Activated naive CD4-positive, alpha-beta T cell treated with anti-CD3 and anti-CD28 coated beads, Interleukin-2, amount 50 U/mL, for 24 hours (primary cell): ENCODE measurements at regions not wholly inside any gene's neighbourhood (a gene's known extent, or its start where the extent isn't known, plus 50 kb on each side); places are given as distances from the start of the nearest gene placed in this dataset.
"Not testable (repeated sequence)": the region's sequence is repeated elsewhere in the genome, so short reads cannot be mapped to it uniquely, and the experiment has no call there.

Experiments used
- H3K27ac Mint-ChIP-seq: one replicate; pipeline ENCODE4 v1.8.0; 2021; ENCODE audit warnings: mild to moderate bottlenecking, mixed read lengths
- H3K27me3 Mint-ChIP-seq: one replicate; pipeline ENCODE4 v1.8.0; 2021; ENCODE audit warnings: mixed read lengths
- H3K36me3 Mint-ChIP-seq: one replicate; pipeline ENCODE4 v1.8.0; 2021; ENCODE audit warnings: mixed read lengths
- H3K4me1 Mint-ChIP-seq: one replicate; pipeline ENCODE4 v1.8.0; 2021; ENCODE audit warnings: mixed read lengths
- H3K4me3 Mint-ChIP-seq: one replicate; pipeline ENCODE4 v1.8.0; 2021; ENCODE audit warnings: mild to moderate bottlenecking, mixed read lengths
- H3K9me3 Mint-ChIP-seq: one replicate; pipeline ENCODE4 v1.8.0; 2021; ENCODE audit warnings: mixed read lengths

DNA sequence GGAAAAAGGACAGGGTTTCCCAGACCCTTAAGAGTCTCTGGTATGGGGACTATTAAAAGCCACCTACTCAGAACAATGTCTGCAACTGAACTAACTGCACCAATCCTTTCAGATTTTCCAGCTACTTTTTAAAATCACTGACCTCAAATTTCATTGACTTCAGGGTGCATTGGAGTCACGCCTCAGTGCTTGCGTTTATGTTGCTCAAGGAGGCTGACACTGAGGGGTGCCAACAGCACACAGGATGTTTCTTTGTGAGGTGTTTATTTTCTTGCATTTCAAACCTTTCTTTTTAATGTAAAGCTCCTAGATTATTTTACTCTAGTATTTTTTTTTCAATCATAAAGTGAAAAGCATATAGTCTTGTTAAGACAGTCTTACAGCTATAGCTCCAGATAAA, 402.0 kb upstream of the SLC35B3 start:
- no peaks in the 10 kb centered on the region for H3K9me3 Mint-ChIP-seq
- H3K4me1 Mint-ChIP-seq = no peaks in the 10 kb centered on the region
- no peaks in the 10 kb centered on the region for H3K36me3 Mint-ChIP-seq
- H3K27me3 Mint-ChIP-seq = no peaks in the 10 kb centered on the region
- H3K27ac Mint-ChIP-seq = no peak overlapping the region
- no peak overlapping the region for H3K4me3 Mint-ChIP-seq

DNA sequence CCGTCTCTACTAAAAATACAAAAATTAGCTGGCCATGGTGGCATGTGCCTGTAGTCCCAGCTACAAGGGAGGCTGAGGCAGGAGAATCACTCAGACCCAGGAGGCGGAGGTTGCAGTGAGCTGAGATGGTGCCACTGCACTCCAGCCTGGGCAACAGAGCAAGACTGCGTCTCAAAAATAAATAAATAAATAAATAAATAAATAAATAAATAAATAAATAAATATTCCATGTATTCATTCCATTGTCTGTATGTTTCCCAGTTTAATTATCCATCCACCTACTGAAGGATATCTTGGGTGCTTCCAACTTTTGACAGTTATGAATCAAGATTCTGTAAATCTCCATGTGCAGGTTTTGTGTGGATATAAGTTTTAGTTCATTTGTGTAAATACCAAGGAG, 397.4 kb upstream of the SLC35B3 start:
- H3K9me3 Mint-ChIP-seq, H3K4me3 Mint-ChIP-seq, H3K27me3 Mint-ChIP-seq, H3K36me3 Mint-ChIP-seq, H3K4me1 Mint-ChIP-seq, H3K27ac Mint-ChIP-seq: not testable (repeated sequence)

DNA sequence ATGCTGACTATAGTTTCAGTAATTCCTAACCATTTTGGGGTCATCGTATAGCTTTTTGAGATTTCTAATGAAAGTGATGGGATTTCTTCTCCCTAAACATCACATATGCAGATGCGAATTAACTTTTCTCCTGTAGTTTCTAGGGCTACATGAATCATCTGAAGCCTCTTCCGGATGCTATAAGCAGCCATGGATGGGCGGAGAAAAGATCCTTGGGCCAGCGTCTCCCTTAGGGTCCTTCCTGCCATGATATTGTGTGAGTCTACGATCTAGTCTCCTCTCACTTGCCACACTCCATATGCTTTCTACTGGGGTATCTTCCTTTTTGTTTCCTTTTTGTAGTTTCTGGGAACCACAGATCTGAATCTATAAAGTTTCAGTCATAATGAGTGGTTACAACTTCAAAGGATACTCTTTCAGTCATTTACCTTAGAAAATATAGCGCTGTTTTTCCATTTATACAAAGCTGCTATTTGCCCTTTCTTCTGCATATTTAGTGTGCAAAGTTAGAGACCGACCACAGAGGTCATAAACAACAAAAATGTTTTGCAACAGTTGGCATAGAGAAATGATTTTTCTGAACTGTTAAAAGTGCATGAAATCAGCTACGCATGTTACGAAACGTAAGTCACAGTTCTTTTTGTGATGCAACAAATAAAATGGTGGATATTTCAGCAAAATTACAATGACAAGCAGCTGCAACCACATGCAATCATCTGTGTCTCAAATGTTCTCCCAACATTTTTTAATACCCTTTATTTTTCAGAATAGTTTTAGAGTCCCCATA, 396.2 kb upstream of the SLC35B3 start:
- Mint-ChIP-seq H3K4me3 (no peak overlapping the region), H3K27ac (no peak overlapping the region)

DNA sequence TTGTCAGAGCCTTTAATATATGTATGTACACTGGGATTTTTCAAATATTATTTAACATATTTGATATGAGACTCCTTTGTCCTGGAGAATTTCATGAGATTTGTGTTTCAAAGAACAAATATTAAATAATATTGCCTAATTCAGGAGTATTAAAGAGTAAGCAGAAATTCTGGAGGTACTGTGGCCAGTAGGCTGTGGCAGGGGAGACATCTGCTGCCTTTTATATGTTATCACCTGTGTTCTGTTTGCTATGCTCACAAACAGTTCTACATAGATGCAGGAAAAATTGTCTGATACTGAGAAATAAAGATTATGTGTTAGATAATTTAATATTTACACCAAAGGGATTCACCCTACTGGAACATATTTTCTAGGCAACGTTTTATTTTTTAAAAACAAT, 395.4 kb upstream of the SLC35B3 start:
- no peaks in the 10 kb centered on the region for H3K27me3 Mint-ChIP-seq
- H3K9me3 Mint-ChIP-seq = no peaks in the 10 kb centered on the region
- H3K4me1 Mint-ChIP-seq = no peaks in the 10 kb centered on the region
- no peaks in the 10 kb centered on the region for H3K36me3 Mint-ChIP-seq
- no peak overlapping the region for H3K27ac Mint-ChIP-seq
- H3K4me3 Mint-ChIP-seq = no peak overlapping the region

More for the DNA sequence above, 396.2 kb upstream of the SLC35B3 start:
- Mint-ChIP-seq H3K27me3 (no peaks in the 10 kb centered on the region), H3K9me3 (no peaks in the 10 kb centered on the region), H3K36me3 (no peaks in the 10 kb centered on the region), H3K4me1 (no peaks in the 10 kb centered on the region)

DNA sequence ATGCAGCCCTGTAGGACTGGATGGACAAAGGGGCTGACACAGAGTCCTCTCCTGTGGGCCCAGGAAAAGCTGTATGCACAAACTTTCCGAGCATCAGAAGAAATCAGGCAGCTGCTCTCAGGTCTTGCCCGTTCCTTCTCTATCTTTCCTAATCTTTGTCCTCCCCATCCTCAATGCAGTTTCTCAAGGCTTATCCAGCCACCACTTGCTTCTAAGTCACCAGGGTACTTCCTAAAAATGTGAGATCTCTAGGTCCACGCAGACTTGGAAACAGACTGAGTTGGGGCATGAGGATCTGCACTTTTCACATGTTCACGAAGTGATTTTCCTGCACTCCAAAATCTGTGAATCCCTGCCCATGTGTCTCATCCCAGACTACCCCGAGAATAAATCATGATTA, 394.5 kb upstream of the SLC35B3 start:
- H3K4me3 Mint-ChIP-seq = no peak overlapping the region
- no peak overlapping the region for H3K27ac Mint-ChIP-seq
- H3K4me1 Mint-ChIP-seq = no peaks in the 10 kb centered on the region
- no peaks in the 10 kb centered on the region for H3K27me3 Mint-ChIP-seq
- no peaks in the 10 kb centered on the region for H3K9me3 Mint-ChIP-seq
- no peaks in the 10 kb centered on the region for H3K36me3 Mint-ChIP-seq

DNA sequence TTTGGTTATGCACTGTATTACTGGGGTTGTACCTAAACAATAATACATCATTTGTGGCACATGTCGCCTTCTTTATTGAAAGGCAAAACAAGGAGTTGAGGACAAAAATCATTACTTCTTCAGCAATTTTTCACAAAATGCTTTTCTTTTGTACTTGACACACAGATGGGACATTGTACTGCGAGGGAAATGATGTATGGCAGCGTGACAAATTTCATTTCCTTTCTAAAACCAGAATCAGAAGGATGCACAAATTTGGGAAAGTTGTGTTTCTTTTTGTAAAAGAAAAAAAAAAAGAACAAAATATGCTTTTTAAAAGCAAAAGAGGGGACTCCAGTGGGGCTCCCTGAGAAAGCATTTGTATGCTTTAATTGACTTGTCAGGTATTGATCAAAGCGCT, 394.0 kb upstream of the SLC35B3 start:
- Mint-ChIP-seq H3K4me3 (no peak overlapping the region), H3K9me3 (no peaks in the 10 kb centered on the region), H3K27me3 (no peaks in the 10 kb centered on the region), H3K4me1 (no peaks in the 10 kb centered on the region), H3K27ac (no peak overlapping the region), H3K36me3 (no peaks in the 10 kb centered on the region)

DNA sequence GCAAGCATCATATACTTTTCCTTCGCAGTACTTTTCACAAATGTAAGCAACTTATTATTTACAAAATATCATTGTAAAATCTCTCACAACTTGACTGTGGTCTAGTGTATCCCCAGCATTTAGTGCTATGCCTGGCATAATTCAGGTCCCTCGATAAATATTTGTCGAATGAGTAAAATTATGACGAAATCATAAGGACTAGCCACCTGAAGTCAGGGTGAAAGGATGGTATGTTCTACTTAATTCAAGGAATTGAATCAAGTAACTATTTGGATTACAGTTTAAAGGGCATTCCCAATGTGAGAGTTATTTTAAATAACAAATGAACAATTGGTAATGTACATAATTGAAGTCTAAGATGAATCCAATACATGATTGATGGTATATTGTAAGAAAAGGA, 393.0 kb upstream of the SLC35B3 start:
- H3K9me3 Mint-ChIP-seq = no peaks in the 10 kb centered on the region
- H3K4me3 Mint-ChIP-seq = no peak overlapping the region
- no peaks in the 10 kb centered on the region for H3K36me3 Mint-ChIP-seq
- no peak overlapping the region for H3K27ac Mint-ChIP-seq
- H3K4me1 Mint-ChIP-seq = no peaks in the 10 kb centered on the region
- H3K27me3 Mint-ChIP-seq = no peaks in the 10 kb centered on the region

DNA sequence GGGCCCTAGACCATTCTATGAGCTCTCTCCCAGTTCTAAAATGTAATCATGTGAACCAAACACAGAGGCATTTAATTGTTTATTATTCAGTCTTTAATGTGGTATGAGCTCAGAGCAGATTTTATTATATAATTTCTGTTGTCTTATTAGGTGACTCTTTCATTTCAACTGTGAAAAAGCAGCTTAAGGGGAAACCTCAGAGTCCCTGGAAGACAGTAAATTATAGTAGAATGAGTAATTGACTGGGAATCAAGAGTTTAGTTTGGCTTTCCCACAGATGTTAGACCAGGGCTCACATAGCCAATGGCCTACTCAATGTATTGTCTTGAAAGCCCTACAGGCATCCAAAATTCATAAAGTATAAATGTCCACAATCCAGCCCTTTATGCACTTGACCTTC, 390.4 kb upstream of the SLC35B3 start:
- Mint-ChIP-seq H3K9me3 (no peaks in the 10 kb centered on the region), H3K27ac (no peak overlapping the region), H3K36me3 (no peaks in the 10 kb centered on the region), H3K4me1 (no peaks in the 10 kb centered on the region), H3K27me3 (no peaks in the 10 kb centered on the region), H3K4me3 (no peak overlapping the region)

DNA sequence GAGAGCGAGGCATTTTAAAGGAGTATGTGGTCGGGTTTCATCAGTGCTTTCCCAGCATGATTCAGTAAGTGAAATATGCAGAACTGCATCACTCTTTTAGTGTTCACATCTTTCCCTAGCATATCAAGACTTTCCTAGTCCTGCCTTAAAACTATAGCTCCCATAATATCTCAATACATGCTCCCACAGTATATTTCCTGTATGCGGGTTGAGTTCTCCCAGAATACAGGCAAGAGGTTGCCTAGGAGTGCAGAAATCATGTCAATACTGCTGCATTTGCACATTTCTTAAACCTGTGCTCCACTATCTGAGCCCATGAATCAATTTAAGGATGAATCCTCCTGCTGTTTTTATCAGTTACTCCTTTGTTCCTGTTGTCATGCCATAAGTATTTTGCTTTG, 386.6 kb upstream of the SLC35B3 start:
- Mint-ChIP-seq H3K36me3 (no peaks in the 10 kb centered on the region), H3K9me3 (no peaks in the 10 kb centered on the region), H3K27ac (no peak overlapping the region), H3K27me3 (no peaks in the 10 kb centered on the region), H3K4me3 (no peak overlapping the region), H3K4me1 (no peaks in the 10 kb centered on the region)

DNA sequence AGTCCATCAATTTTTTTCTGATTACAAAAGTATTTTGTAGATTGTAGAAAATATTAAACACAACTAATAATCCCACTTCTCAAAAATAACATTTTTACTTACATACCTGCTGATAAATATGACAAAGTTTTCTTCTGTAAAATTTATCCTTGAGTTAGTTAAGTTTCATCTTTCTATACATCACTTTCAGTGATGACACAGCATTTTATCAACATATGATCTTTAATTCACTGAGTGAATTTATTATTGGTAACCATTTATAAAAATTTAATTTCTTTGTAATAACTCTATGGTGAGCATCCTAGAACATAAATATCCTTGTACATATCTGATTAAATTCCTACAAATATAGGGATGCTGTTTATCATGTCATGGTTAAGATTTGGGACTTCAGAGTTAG, 385.0 kb upstream of the SLC35B3 start:
- Mint-ChIP-seq H3K4me3 (no peak overlapping the region), H3K9me3 (no peaks in the 10 kb centered on the region), H3K4me1 (no peaks in the 10 kb centered on the region), H3K27ac (no peak overlapping the region), H3K27me3 (no peaks in the 10 kb centered on the region), H3K36me3 (no peaks in the 10 kb centered on the region)

DNA sequence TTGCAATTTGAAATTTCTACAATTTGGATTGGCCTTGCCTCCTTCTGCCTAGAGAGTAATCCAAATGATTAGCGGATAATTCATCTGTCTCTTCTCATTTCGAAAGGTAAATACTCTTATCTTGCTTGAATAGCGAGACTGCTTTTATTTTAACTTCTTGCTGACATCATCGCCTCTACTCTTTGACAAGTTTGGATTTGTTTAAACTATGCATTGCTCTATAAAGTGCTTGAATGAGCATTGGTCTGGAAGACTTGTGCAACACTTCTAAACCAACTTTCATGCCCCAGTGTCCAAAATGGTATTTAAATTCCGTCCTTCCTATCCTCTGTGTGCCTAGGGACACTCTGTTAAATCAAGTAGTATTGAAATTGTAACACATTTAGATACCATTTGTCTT, 384.1 kb upstream of the SLC35B3 start:
- no peaks in the 10 kb centered on the region for H3K27me3 Mint-ChIP-seq
- no peak overlapping the region for H3K27ac Mint-ChIP-seq
- no peaks in the 10 kb centered on the region for H3K9me3 Mint-ChIP-seq
- no peak overlapping the region for H3K4me3 Mint-ChIP-seq
- H3K4me1 Mint-ChIP-seq = no peaks in the 10 kb centered on the region
- H3K36me3 Mint-ChIP-seq = no peaks in the 10 kb centered on the region

DNA sequence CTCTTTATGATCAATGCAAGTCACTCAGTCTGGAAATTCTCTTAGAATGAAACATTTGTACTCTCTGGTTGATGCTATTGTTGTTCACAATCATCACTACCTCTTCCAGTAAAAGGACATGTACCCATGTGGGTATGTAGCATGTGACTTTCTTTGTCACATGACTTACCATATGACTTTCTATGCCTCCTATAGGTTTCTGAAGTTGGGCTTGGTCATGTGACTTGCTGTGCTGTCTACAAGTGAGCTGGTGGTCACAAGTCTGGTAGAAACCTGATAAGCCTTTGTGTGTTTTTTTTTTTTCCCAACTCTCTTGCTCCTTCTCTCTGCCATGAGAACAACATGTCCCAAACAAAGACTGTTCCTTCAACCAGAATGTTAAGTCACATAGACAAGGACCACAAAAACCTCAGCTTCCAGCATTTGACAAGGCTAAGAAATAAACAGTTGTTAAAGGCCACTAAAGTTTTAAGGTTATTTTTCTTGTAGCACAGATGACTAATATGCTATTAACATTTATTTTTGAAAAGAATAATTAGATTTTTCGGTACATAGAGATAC, 379.2 kb upstream of the SLC35B3 start:
- Mint-ChIP-seq H3K4me1 (no peaks in the 10 kb centered on the region), H3K36me3 (no peaks in the 10 kb centered on the region), H3K9me3 (no peaks in the 10 kb centered on the region), H3K27ac (no peak overlapping the region), H3K4me3 (no peak overlapping the region), H3K27me3 (no peaks in the 10 kb centered on the region)

DNA sequence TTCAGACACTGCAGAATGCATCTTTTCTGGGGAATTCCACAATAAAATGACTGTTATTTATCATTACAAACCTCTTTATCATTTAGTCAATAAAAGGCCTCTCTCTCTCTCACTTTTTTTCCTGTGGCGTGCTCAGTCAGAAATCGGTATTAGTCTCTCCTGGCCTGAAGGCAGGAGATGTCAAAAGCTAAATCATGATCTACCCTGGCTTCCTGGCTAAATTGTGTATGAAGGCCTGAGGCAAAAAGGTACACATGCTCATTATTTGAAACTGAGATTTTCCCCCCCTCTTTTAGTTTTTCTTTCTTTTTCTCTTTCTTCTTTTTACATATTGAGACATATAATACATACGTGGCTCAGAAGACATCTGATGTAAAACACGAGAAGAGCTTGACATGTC, 375.0 kb upstream of the SLC35B3 start:
- H3K36me3 Mint-ChIP-seq = no peaks in the 10 kb centered on the region

DNA sequence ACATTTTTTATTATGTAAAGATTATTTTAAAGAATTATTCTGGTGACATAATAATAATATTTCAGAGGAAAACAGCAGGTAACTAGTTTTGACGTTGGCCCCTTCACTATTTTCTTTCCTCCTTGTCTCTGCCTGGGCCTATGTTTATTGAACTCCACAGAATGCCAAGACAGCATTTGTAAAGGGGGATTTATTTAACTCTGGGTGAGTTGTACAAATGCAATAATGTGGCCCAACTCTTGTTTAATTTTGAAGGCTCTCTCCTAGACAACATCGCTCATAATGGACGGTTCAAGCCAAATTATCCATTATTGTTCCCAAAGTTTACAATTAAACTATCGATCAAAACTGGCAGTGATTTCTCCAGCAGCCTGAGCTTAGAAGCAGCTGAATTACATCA, 374.3 kb upstream of the SLC35B3 start:
- no peak overlapping the region for H3K27ac Mint-ChIP-seq
- H3K4me3 Mint-ChIP-seq = no peak overlapping the region
- H3K27me3 Mint-ChIP-seq = no peaks in the 10 kb centered on the region
- H3K9me3 Mint-ChIP-seq = no peaks in the 10 kb centered on the region
- H3K4me1 Mint-ChIP-seq = no peaks in the 10 kb centered on the region
- H3K36me3 Mint-ChIP-seq = no peaks in the 10 kb centered on the region

More for the DNA sequence above, 375.0 kb upstream of the SLC35B3 start:
- Mint-ChIP-seq H3K4me3 (no peak overlapping the region), H3K4me1 (no peaks in the 10 kb centered on the region), H3K9me3 (no peaks in the 10 kb centered on the region), H3K27me3 (no peaks in the 10 kb centered on the region), H3K27ac (no peak overlapping the region)

DNA sequence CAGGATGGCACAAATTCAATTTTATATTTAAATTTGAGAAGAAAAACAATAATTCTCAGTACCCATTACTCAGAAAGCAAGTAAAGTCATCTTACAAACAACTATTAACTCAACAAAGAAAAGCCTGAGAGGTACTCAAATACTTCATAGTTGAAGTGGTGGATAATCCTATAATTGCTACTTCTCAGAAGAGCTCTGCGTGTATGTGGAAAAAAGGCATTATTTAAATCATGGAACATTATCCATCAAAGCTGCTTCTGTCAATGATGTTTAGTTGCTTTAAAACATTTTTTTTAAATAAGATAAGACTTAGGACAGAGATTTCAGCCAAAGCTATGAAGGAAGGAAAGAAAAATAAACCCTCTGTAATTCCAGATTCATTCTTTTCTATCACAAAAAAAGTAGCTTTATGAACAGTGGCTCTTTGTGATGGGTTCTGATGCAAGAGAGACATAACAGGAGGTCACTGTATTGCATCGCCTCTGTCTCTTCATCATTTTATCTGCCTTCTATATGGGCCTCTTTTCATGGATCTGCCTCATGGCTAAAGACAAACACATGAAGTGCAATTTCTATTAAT, 367.9 kb upstream of the SLC35B3 start:
- Mint-ChIP-seq H3K27me3 (no peaks in the 10 kb centered on the region), H3K36me3 (no peaks in the 10 kb centered on the region), H3K9me3 (peaks cover 16% of the 10 kb centered on the region), H3K27ac (no peak overlapping the region), H3K4me3 (no peak overlapping the region), H3K4me1 (no peaks in the 10 kb centered on the region)

DNA sequence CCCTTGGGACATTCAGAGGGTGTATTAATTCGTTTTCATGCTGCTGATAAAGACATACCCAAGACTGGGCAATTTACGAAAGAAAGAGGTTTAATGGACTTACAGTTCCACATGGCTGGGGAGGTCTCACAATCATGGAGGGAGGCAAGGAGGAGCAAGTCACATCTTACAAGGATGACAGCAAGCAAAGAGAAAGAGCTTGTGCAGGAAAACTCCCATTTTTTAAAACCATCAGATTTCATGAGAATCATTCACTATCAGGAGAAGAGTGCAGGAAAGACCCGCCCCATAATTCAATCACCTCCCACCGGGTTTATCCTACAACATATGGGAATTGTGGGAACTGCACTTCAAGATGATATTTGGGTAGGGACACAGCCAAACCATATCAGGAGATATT, 367.1 kb upstream of the SLC35B3 start:
- H3K27ac Mint-ChIP-seq, H3K27me3 Mint-ChIP-seq, H3K4me3 Mint-ChIP-seq, H3K36me3 Mint-ChIP-seq, H3K4me1 Mint-ChIP-seq: not testable (repeated sequence)
- H3K9me3 Mint-ChIP-seq = peaks cover 18% of the 10 kb centered on the region

DNA sequence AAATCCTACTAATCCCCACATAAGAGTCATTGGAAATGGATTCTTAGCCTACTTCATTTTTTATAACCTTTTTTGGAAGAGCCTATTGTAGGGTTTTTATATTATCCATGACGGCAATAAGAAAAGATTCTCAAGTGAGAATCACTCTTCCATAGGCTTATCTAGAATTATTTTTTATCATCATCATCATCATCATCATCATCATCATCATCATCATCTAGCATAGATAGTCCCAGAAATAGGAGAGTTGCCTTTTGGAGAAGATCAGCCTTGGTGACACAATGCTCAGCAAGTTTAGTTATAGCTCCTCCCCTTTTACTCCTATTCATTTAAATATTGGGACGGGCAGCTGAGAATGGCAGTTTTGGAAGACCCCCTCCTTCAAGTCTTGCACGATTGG, 359.1 kb upstream of the SLC35B3 start:
- Mint-ChIP-seq H3K27me3 (no peaks in the 10 kb centered on the region), H3K36me3 (no peaks in the 10 kb centered on the region), H3K4me1 (no peaks in the 10 kb centered on the region), H3K27ac (no peak overlapping the region), H3K4me3 (no peak overlapping the region), H3K9me3 (peaks cover 10% of the 10 kb centered on the region)
